K562 (cell line): ENCODE measurements at regions not wholly inside any gene's neighbourhood (a gene's known extent, or its start where the extent isn't known, plus 50 kb on each side); places are given as distances from the start of the nearest gene placed in this dataset.

Experiments used
- FOXK2 ChIP-seq, 2 experiments: fragments of 450-650 bp; IDR thresholded peaks in 1 of 2; conservative IDR thresholded peaks in 1 of 2; 2 replicates each; pipeline ENCODE4 v1.6.1; 2016; ENCODE audit warnings: low read depth in 2 of 2, mild to moderate bottlenecking in 1 of 2
- NR3C1 ChIP-seq: sonication (generic); formaldehyde crosslinking; IDR thresholded peaks from 2 replicates; pipeline ENCODE4 v1.8.1; 2022; ENCODE audit warnings: missing genetic modification reagents
- POLR2H ChIP-seq: IDR thresholded peaks from 2 replicates; pipeline ENCODE4 v1.6.1; 2016; ENCODE audit warnings: missing genetic modification characterization, low read depth, mild to moderate bottlenecking, control low read depth, missing compliant biosample characterization, moderate library complexity
- PYGO2 ChIP-seq: fragments of 450-650 bp; IDR thresholded peaks from 2 replicates; pipeline ENCODE4 v1.6.1; 2016; ENCODE audit warnings: mild to moderate bottlenecking, missing genetic modification characterization, moderate library complexity, missing compliant biosample characterization
- RBM34 ChIP-seq: fragments of 200-400 bp; formaldehyde crosslinking; IDR thresholded peaks from 2 replicates; pipeline ENCODE4 v1.6.1; 2018; ENCODE audit warnings: low read length, borderline replicate concordance; ENCODE audit not compliant: insufficient read depth

DNA sequence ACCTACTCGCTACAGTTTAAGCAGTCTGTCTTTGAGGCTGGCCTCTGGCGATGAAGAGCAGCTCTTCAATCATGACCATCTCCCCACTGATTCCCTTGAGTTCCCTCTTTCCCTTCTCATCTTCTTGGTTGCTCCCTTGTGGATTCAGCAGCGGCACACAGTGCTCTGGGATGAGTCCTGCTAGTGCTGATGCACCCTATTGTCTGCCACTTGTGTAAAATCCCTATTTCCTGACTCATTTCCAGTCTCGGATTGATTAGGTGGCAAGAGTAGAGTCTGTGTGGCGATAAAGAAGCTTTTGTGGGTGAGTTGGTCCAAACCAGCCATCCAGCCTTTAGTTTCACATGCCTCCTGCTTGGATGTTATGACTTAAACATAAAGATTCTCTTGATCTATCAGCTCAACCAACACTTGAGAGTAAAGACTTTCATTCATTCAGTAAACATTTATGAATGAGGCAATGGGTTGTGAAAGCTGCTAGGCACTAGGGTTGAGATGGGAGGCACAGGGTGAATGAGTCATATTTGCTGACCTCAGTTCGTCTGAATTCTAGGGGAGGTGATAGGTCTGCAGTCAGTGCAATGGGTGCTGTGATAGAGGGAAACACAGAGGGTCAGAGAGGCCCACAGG lies 219.4 kb upstream of the RAG2 start:
- TF ChIP-seq NR3C1 (CRISPR knock-in tag) (no peak), RBM34 (no peak), FOXK2 (conservative IDR thresholded peaks at IDR 0.05 in 1 of 2, IDR thresholded peaks at IDR 0.05 in 1 of 2; ENCODE audit: low read depth in 2 of 2) (no peak), POLR2H (tag) (no peak), PYGO2 (no peak)
